Spleen (tissue), 11 donors: ENCODE measurements at regions not wholly inside any gene's neighbourhood (a gene's known extent, or its start where the extent isn't known, plus 50 kb on each side); places are given as distances from the start of the nearest gene placed in this dataset.

ENCODE experiments used
- DNase-seq: peaks from one replicate; pipeline ENCODE4 v3.0.0-alpha.2; 2020
- H3K27ac ChIP-seq, 8 donors: fragments of 200-600 bp; sonication (generic) in 7 of 8; 1 replicate in 4 of 8; 2 replicates in 4 of 8; pipeline versions ENCODE4 v1.5.0 to v1.8.0; 2016 to 2021; ENCODE audit warnings: inconsistent platforms in 4 of 8, mild to moderate bottlenecking in 4 of 8, moderate library complexity in 1 of 8
- H3K27me3 ChIP-seq, 7 donors: fragments of 200-600 bp; sonication (generic) in 6 of 7; replicated peaks in 1 of 7; 1 replicate in 4 of 7; 2 replicates in 3 of 7; pipeline versions ENCODE4 v1.5.0 to v1.8.0; 2016 to 2021; ENCODE audit warnings: inconsistent platforms in 3 of 7, mild to moderate bottlenecking in 1 of 7
- H3K36me3 ChIP-seq, 6 donors: fragments of 200-600 bp; sonication (generic) in 5 of 6; 1 replicate in 4 of 6; 2 replicates in 2 of 6; pipeline versions ENCODE4 v1.5.0 to v1.8.0; 2016 to 2021; ENCODE audit warnings: inconsistent platforms in 2 of 6
- H3K4me1 ChIP-seq, 6 donors: fragments of 200-600 bp; sonication (generic) in 5 of 6; 1 replicate in 3 of 6; 2 replicates in 3 of 6; pipeline versions ENCODE4 v1.5.0 to v1.8.0; 2016 to 2021; ENCODE audit warnings: inconsistent platforms in 3 of 6
- H3K4me3 ChIP-seq, 8 donors: fragments of 200-600 bp; sonication (generic) in 7 of 8; 1 replicate in 4 of 8; 2 replicates in 4 of 8; pipeline versions ENCODE4 v1.5.0 to v1.8.0; 2016 to 2021; ENCODE audit warnings: inconsistent platforms in 4 of 8, mild to moderate bottlenecking in 4 of 8, moderate library complexity in 2 of 8
- H3K9me3 ChIP-seq, 8 donors: fragments of 200-600 bp; sonication (generic) in 7 of 8; 1 replicate in 4 of 8; 2 replicates in 4 of 8; pipeline versions ENCODE4 v1.5.0 to v1.8.0; 2016 to 2021; ENCODE audit warnings: inconsistent platforms in 4 of 8
- CTCF ChIP-seq, 11 experiments: fragments of 200-600 bp in 7 of 11; fragments of 450-650 bp in 4 of 11; sonication (generic) in 4 of 11; IDR thresholded peaks in 8 of 11; conservative IDR thresholded peaks in 3 of 11; 1 replicate in 7 of 11; 2 replicates in 4 of 11; pipeline versions ENCODE4 v1.4.0 to v1.8.0; 2016 to 2021; ENCODE audit warnings: antibody characterized with exemption in 11 of 11, inconsistent platforms in 4 of 11, mild to moderate bottlenecking in 1 of 11
- POLR2A ChIP-seq, 3 donors: fragments of 450-650 bp; IDR thresholded peaks; one replicate each; pipeline ENCODE4 v1.5.1; 2017; ENCODE audit warnings: antibody characterized with exemption in 3 of 3, mild to moderate bottlenecking in 1 of 3
- POLR2AphosphoS5 ChIP-seq, 3 donors: sonication (generic); formaldehyde crosslinking; IDR thresholded peaks; one replicate each; pipeline ENCODE4 v1.5.1; 2017; ENCODE audit warnings: antibody characterized with exemption in 3 of 3
- WGBS, 5 donors: extraction: QIAGEN DNeasy Blood & Tissue Kit in 3 of 5; methylation state at CpG; one replicate each; pipeline versions ENCODE4 v1.1.5 to v1.1.7; 2013 to 2018; 5-methylcytosine and 5-hydroxymethylcytosine counted together
- intact Hi-C: fragments of 100-400 bp; cut with DNase I; formaldehyde crosslinking; loops from one replicate; pipeline ENCODE4 v1.15.0; 2023; ENCODE audit warnings: low total_unique reads
- donor health status: healthy with polysubstance abuse.
- donor health status: DM: no; HTN: no; CAD: no; lungs with moderate emphysema.
- donor health status: DM: no; HTN: no; CAD: no.
- donor health status: Bipolar disorder and iron deficiency.
- donor health status: healthy.
- donor health status: DM: no; HTN: no; CAD: no.
- donor health status: DM: yes; HTN: yes; CAD: no.

- Histone ChIP-seq H3K27me3 (no peaks in the 10 kb centered on the region), H3K4me3 (no peak overlapping the region), H3K27ac (no peak overlapping the region), H3K4me1 (no peaks in the 10 kb centered on the region), H3K9me3 (no peaks in the 10 kb centered on the region), H3K36me3 (no peaks in the 10 kb centered on the region)
- intact Hi-C loops = no loop called here
- no peak for DNase-seq
- WGBS, 5 donors = 79 to 92% (median 89%) methylated on average over 1 of the region's 1 CpG
- TF ChIP-seq POLR2AphosphoS5 (IDR thresholded peaks at IDR 0.05) = no peak
- no peak for TF ChIP-seq CTCF (IDR thresholded peaks at IDR 0.05 in 8 of 11, conservative IDR thresholded peaks at IDR 0.05 in 3 of 11)
- TF ChIP-seq POLR2A (IDR thresholded peaks at IDR 0.05) = no peak
Measured at GRCh38 chr4:83923341-83923740, 387.4 kb downstream of the GPAT3 start.

- TF ChIP-seq CTCF (IDR thresholded peaks at IDR 0.05 in 8 of 11, conservative IDR thresholded peaks at IDR 0.05 in 3 of 11) (no peak), POLR2A (IDR thresholded peaks at IDR 0.05) (no peak), POLR2AphosphoS5 (IDR thresholded peaks at IDR 0.05) (no peak)
- no peak overlapping the region for H3K4me3 ChIP-seq
- no peaks in the 10 kb centered on the region for H3K9me3 ChIP-seq
- no peaks in the 10 kb centered on the region for H3K36me3 ChIP-seq
- H3K27ac ChIP-seq = no peak overlapping the region
- no peaks in the 10 kb centered on the region for H3K4me1 ChIP-seq
- WGBS, 5 donors = 13 to 57% (median 33%) methylated on average over 1 of the region's 1 CpG
- DNase-seq = no peak
- no peaks in the 10 kb centered on the region for H3K27me3 ChIP-seq
- intact Hi-C loops = no loop called here
Measured at GRCh38 chr4:83922402-83922801, 386.5 kb downstream of the GPAT3 start.

GRCh38 chr4:83921124-83921523 lies 385.2 kb downstream of the GPAT3 start:
- Histone ChIP-seq H3K27ac (no peak overlapping the region), H3K4me3 (no peak overlapping the region), H3K9me3 (no peaks in the 10 kb centered on the region), H3K4me1 (no peaks in the 10 kb centered on the region), H3K27me3 (no peaks in the 10 kb centered on the region), H3K36me3 (no peaks in the 10 kb centered on the region)
- TF ChIP-seq POLR2AphosphoS5 (IDR thresholded peaks at IDR 0.05) (no peak), CTCF (IDR thresholded peaks at IDR 0.05 in 8 of 11, conservative IDR thresholded peaks at IDR 0.05 in 3 of 11) (no peak), POLR2A (IDR thresholded peaks at IDR 0.05) (no peak)
- no peak for DNase-seq
- intact Hi-C loops = no loop called here
- 92 to 100% (median 94%) methylated on average over 8 of the region's 8 CpGs for WGBS, 5 donors

GRCh38 chr4:83920375-83920774 lies 384.5 kb downstream of the GPAT3 start:
- Histone ChIP-seq H3K36me3 (no peaks in the 10 kb centered on the region), H3K27me3 (no peaks in the 10 kb centered on the region), H3K4me1 (no peaks in the 10 kb centered on the region), H3K9me3 (no peaks in the 10 kb centered on the region), H3K4me3 (no peak overlapping the region), H3K27ac (no peak overlapping the region)
- intact Hi-C loops = no loop called here
- 77 to 92% (median 87%) methylated on average over 3 of the region's 3 CpGs for WGBS, 5 donors
- TF ChIP-seq POLR2A (IDR thresholded peaks at IDR 0.05) (no peak), CTCF (IDR thresholded peaks at IDR 0.05 in 8 of 11, conservative IDR thresholded peaks at IDR 0.05 in 3 of 11) (no peak), POLR2AphosphoS5 (IDR thresholded peaks at IDR 0.05) (no peak)
- DNase-seq = no peak
